Caco-2 (cell line): ENCODE measurements at regions not wholly inside any gene's neighbourhood (a gene's known extent, or its start where the extent isn't known, plus 50 kb on each side); places are given as distances from the start of the nearest gene placed in this dataset.

Experiments used
- BruUV-seq: library from RNA; stranded (reverse); fragments of 400-500 nt; replicated peaks from 2 replicates; lab custom pipeline; 2021; lab: Mats Ljungman, UMichigan
- CTCF ChIA-PET: fragments of 300-600 bp; sonication (Branson Sonifier 250); formaldehyde crosslinking; loops from one replicate; lab custom pipeline; 2022; ENCODE audit warnings: antibody characterized with exemption; lab: Charles Lee
- POLR2A ChIA-PET: fragments of 300-600 bp; sonication (Branson Sonifier 250); formaldehyde crosslinking; loops from one replicate; lab custom pipeline; 2022; ENCODE audit warnings: antibody characterized with exemption; lab: Charles Lee
- DNase-seq, 2 experiments: peaks; one replicate each; pipeline versions ENCODE4 v3.0.0 to v3.0.0-alpha.2; 2020 to 2022
- H3K27me3 ChIP-seq: replicated peaks from 2 replicates; pipeline ENCODE4 v1.6.0; 2011; ENCODE audit warnings: low read length; ENCODE audit not compliant: control insufficient read depth, insufficient read depth
- H3K36me3 ChIP-seq: 2 replicates; pipeline ENCODE4 v1.5.1; 2011; ENCODE audit warnings: low read length; ENCODE audit not compliant: control insufficient read depth, insufficient read depth
- H3K4me1 ChIP-seq: fragments of 250-450 bp; sonication (Bioruptor Pico); 2 replicates; pipeline ENCODE4 v1.5.1; 2020; ENCODE audit warnings: mild to moderate bottlenecking
- H3K4me3 ChIP-seq: 2 replicates; pipeline ENCODE4 v1.5.1; 2011; ENCODE audit warnings: low read depth, mild to moderate bottlenecking, control low read depth, low read length
- H3K9me3 ChIP-seq: fragments of 250-450 bp; sonication (Bioruptor Pico); 2 replicates; pipeline ENCODE4 v1.5.1; 2020; ENCODE audit warnings: mild to moderate bottlenecking, moderate library complexity
- H3K27ac Mint-ChIP-seq: one replicate; pipeline ENCODE4 v1.8.0; 2022; ENCODE audit warnings: mixed read lengths; ENCODE audit not compliant: unreplicated experiment
- H3K27me3 Mint-ChIP-seq: one replicate; pipeline ENCODE4 v1.8.0; 2022; ENCODE audit warnings: mixed read lengths; ENCODE audit not compliant: insufficient read depth, unreplicated experiment
- H3K36me3 Mint-ChIP-seq: one replicate; pipeline ENCODE4 v1.8.0; 2022; ENCODE audit warnings: mild to moderate bottlenecking, mixed read lengths; ENCODE audit not compliant: insufficient read depth, unreplicated experiment
- H3K4me1 Mint-ChIP-seq: one replicate; pipeline ENCODE4 v1.8.0; 2022; ENCODE audit warnings: low read depth, mixed read lengths; ENCODE audit not compliant: unreplicated experiment
- H3K4me3 Mint-ChIP-seq: one replicate; pipeline ENCODE4 v1.8.0; 2022; ENCODE audit warnings: mild to moderate bottlenecking, moderate library complexity, mixed read lengths; ENCODE audit not compliant: unreplicated experiment
- H3K9me3 Mint-ChIP-seq: one replicate; pipeline ENCODE4 v1.8.0; 2022; ENCODE audit warnings: mixed read lengths; ENCODE audit not compliant: unreplicated experiment
- intact Hi-C: fragments of 100-400 bp; cut with micrococcal nuclease; formaldehyde crosslinking; loops from one replicate; pipeline ENCODE4 v1.10.0; 2022; ENCODE audit not compliant: unreplicated experiment
- TF ChIP-seq, protein P1 (sequence below), 2 experiments: fragments of 200-600 bp in 1 of 2; IDR thresholded peaks; 1 replicate in 1 of 2; 2 replicates in 1 of 2; pipeline versions ENCODE4 v1.5.1 to v1.8.0; 2011 to 2022; ENCODE audit warnings: antibody characterized with exemption in 1 of 2, control low read depth in 1 of 2, inconsistent platforms in 1 of 2, low read depth in 1 of 2, low read length in 1 of 2, mild to moderate bottlenecking in 1 of 2, moderate library complexity in 1 of 2; ENCODE audit not compliant: insufficient read depth in 1 of 2, severe bottlenecking in 1 of 2, unreplicated experiment in 1 of 2

DNA sequence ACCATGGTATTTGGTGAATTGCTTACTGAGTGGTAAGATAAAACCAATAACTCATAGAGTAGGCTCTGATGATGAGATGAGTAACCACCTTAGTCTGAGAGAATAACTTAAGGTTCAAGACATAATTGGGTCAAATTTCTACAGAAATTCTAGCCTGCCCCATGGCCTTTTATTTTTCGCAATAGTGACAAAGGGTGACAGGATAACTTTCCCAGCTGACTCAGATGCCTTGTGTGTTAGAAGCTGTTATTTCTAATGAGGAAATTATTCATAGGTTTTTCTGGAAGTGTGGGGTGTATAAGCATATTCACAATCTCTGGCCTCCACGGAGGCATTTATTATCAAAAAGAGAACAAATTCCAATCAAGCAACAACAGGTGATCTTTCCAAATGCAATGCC is 159.0 kb downstream of the NUP35 start:
- Mint-ChIP-seq H3K27me3 (no peaks in the 10 kb centered on the region), H3K9me3 (no peaks in the 10 kb centered on the region), H3K4me1 (peaks cover 8% of the 10 kb centered on the region), H3K4me3 (no peak overlapping the region), H3K27ac (no peak overlapping the region), H3K36me3 (no peaks in the 10 kb centered on the region)
- BruUV-seq = no TSS peak
- H3K36me3 ChIP-seq = no peaks in the 10 kb centered on the region
- no peaks in the 10 kb centered on the region for H3K27me3 ChIP-seq
- no peak overlapping the region for H3K4me3 ChIP-seq
- intact Hi-C loops = no loop called here
- no peak for DNase-seq
- POLR2A ChIA-PET = no interaction called here
- no peaks in the 10 kb centered on the region for H3K4me1 ChIP-seq
- CTCF ChIA-PET = no interaction called here
- TF ChIP-seq, protein P1, sequence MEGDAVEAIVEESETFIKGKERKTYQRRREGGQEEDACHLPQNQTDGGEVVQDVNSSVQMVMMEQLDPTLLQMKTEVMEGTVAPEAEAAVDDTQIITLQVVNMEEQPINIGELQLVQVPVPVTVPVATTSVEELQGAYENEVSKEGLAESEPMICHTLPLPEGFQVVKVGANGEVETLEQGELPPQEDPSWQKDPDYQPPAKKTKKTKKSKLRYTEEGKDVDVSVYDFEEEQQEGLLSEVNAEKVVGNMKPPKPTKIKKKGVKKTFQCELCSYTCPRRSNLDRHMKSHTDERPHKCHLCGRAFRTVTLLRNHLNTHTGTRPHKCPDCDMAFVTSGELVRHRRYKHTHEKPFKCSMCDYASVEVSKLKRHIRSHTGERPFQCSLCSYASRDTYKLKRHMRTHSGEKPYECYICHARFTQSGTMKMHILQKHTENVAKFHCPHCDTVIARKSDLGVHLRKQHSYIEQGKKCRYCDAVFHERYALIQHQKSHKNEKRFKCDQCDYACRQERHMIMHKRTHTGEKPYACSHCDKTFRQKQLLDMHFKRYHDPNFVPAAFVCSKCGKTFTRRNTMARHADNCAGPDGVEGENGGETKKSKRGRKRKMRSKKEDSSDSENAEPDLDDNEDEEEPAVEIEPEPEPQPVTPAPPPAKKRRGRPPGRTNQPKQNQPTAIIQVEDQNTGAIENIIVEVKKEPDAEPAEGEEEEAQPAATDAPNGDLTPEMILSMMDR (IDR thresholded peaks at IDR 0.05; ENCODE audit: insufficient read depth in 1 of 2, low read depth in 1 of 2, low read length in 1 of 2, severe bottlenecking in 1 of 2, unreplicated experiment in 1 of 2) = no peak
- H3K9me3 ChIP-seq = no peaks in the 10 kb centered on the region

GRCh38 chr2:183284606-183285005 is 160.4 kb downstream of the NUP35 start:
- Histone ChIP-seq H3K4me3 (no peak overlapping the region), H3K4me1 (no peaks in the 10 kb centered on the region), H3K36me3 (no peaks in the 10 kb centered on the region), H3K9me3 (no peaks in the 10 kb centered on the region), H3K27me3 (no peaks in the 10 kb centered on the region)
- Mint-ChIP-seq H3K4me1 (peaks cover 8% of the 10 kb centered on the region), H3K4me3 (no peak overlapping the region), H3K27me3 (no peaks in the 10 kb centered on the region), H3K9me3 (no peaks in the 10 kb centered on the region), H3K36me3 (no peaks in the 10 kb centered on the region), H3K27ac (no peak overlapping the region)
- DNase-seq = no peak
- CTCF ChIA-PET = no interaction called here
- POLR2A ChIA-PET = no interaction called here
- TF ChIP-seq, protein P1 (IDR thresholded peaks at IDR 0.05; ENCODE audit: insufficient read depth in 1 of 2, low read depth in 1 of 2, low read length in 1 of 2, severe bottlenecking in 1 of 2, unreplicated experiment in 1 of 2) = no peak
- no TSS peak for BruUV-seq
- intact Hi-C loops = no loop called here

GRCh38 chr2:183291436-183291835 is 167.2 kb downstream of the NUP35 start:
- TF ChIP-seq, protein P1 (IDR thresholded peaks at IDR 0.05; ENCODE audit: insufficient read depth in 1 of 2, low read depth in 1 of 2, low read length in 1 of 2, severe bottlenecking in 1 of 2, unreplicated experiment in 1 of 2) = no peak
- no peak for DNase-seq
- Mint-ChIP-seq H3K9me3 (no peaks in the 10 kb centered on the region), H3K36me3 (no peaks in the 10 kb centered on the region), H3K27ac (no peak overlapping the region), H3K4me3 (no peak overlapping the region), H3K4me1 (peaks cover 6% of the 10 kb centered on the region), H3K27me3 (peaks cover 3% of the 10 kb centered on the region)
- Histone ChIP-seq H3K36me3 (no peaks in the 10 kb centered on the region), H3K4me1 (no peaks in the 10 kb centered on the region; the same call in 1 of the 2 replicates), H3K27me3 (no peaks in the 10 kb centered on the region), H3K9me3 (no peaks in the 10 kb centered on the region), H3K4me3 (no peak overlapping the region)
- no TSS peak for BruUV-seq
- ChIA-PET CTCF (interaction anchor here (0.5 kb wide), 1 partner anchor 415 kb away, joined by 3 read pairs; no protein-coding TSS in a partner anchor), POLR2A (no interaction called here)
- intact Hi-C loops = loop anchor here (10.0 kb wide), 3 partner anchors 203 to 833 kb away; no protein-coding TSS in a partner anchor
